IMR-90 (cell line): ENCODE measurements at regions not wholly inside any gene's neighbourhood (a gene's known extent, or its start where the extent isn't known, plus 50 kb on each side); places are given as distances from the start of the nearest gene placed in this dataset.

Experiments
- ATAC-seq: fragments of 200-7000 bp; cut with Tn5 transposase; 2 replicates; pipeline ENCODE4 v1.9.1; 2020; ENCODE audit warnings: low read depth, mild to moderate bottlenecking, moderate library complexity
- BruUV-seq: library from RNA; stranded (reverse); fragments of 400-500 nt; replicated peaks from 2 replicates; lab custom pipeline; 2021; lab: Mats Ljungman, UMichigan
- CTCF ChIA-PET: fragments of 300-600 bp; formaldehyde crosslinking; extraction: SDS; loops from one replicate; lab custom pipeline; 2021; ENCODE audit warnings: antibody characterized with exemption; lab: Yijun Ruan, JAX
- POLR2A ChIA-PET: fragments of 300-600 bp; sonication (Branson Sonifier 250); formaldehyde crosslinking; loops from one replicate; lab custom pipeline; 2022; ENCODE audit warnings: antibody characterized with exemption; ENCODE audit not compliant: unreplicated experiment; lab: Charles Lee
- DNase-seq: peaks from one replicate; pipeline ENCODE4 v3.0.0; 2013
- H2AFZ ChIP-seq: replicated peaks from 2 replicates; pipeline ENCODE3; 2013; ENCODE audit warnings: low read length, mild to moderate bottlenecking; ENCODE audit not compliant: poor library complexity
- H2AK5ac ChIP-seq: 2 replicates; pipeline ENCODE4 v1.6.1; 2013; ENCODE audit warnings: low read depth, low read length, inconsistent platforms
- H2AK9ac ChIP-seq: replicated peaks from 2 replicates; pipeline ENCODE3; 2013; ENCODE audit warnings: mild to moderate bottlenecking, low read depth, low read length, moderate library complexity; ENCODE audit not compliant: poor library complexity
- H2BK120ac ChIP-seq: 2 replicates; pipeline ENCODE4 v1.6.1; 2013; ENCODE audit warnings: low read depth, low read length, inconsistent platforms
- H2BK15ac ChIP-seq: 3 replicates; pipeline ENCODE4 v1.6.1; 2013; ENCODE audit warnings: low read depth, low read length, inconsistent platforms
- H2BK20ac ChIP-seq: 2 replicates; pipeline ENCODE4 v1.6.1; 2013; ENCODE audit warnings: low read depth, mild to moderate bottlenecking, inconsistent platforms, low read length, moderate library complexity
- H2BK5ac ChIP-seq: 2 replicates; pipeline ENCODE4 v1.6.1; 2013; ENCODE audit warnings: mild to moderate bottlenecking, low read depth, low read length, inconsistent platforms; ENCODE audit not compliant: poor library complexity, severe bottlenecking
- H3K14ac ChIP-seq: replicated peaks from 2 replicates; pipeline ENCODE4 v1.6.1; 2013; ENCODE audit warnings: low read depth, low read length, inconsistent platforms
- H3K18ac ChIP-seq: 2 replicates; pipeline ENCODE4 v1.6.1; 2013; ENCODE audit warnings: low read depth, low read length, control low read depth
- H3K23ac ChIP-seq: 2 replicates; pipeline ENCODE4 v1.6.1; 2013; ENCODE audit warnings: low read depth, low read length, inconsistent platforms
- H3K27ac ChIP-seq: 2 replicates; pipeline ENCODE4 v1.5.1; 2013; ENCODE audit warnings: mild to moderate bottlenecking, control low read depth, low read length; ENCODE audit not compliant: insufficient read depth
- H3K27me3 ChIP-seq: 2 replicates; pipeline ENCODE4 v1.6.1; 2013; ENCODE audit warnings: low read length; ENCODE audit not compliant: control insufficient read depth, insufficient read depth
- H3K36me3 ChIP-seq: 2 replicates; pipeline ENCODE4 v1.6.1; 2013; ENCODE audit warnings: low read length, mixed read lengths; ENCODE audit not compliant: control insufficient read depth, insufficient read depth
- H3K4ac ChIP-seq: 2 replicates; pipeline ENCODE4 v1.6.1; 2013; ENCODE audit warnings: low read depth, low read length, inconsistent platforms
- H3K4me1 ChIP-seq: 2 replicates; pipeline ENCODE4 v1.6.1; 2013; ENCODE audit warnings: low read length, mixed read lengths; ENCODE audit not compliant: control insufficient read depth, insufficient read depth
- H3K4me2 ChIP-seq: 2 replicates; pipeline ENCODE4 v1.6.1; 2013; ENCODE audit warnings: low read depth, mild to moderate bottlenecking, control low read depth, low read length, moderate library complexity
- H3K4me3 ChIP-seq: 2 replicates; pipeline ENCODE4 v1.5.1; 2013; ENCODE audit warnings: low read depth, mild to moderate bottlenecking, control low read depth, low read length, moderate library complexity; ENCODE audit not compliant: insufficient read depth
- H3K56ac ChIP-seq: 2 replicates; pipeline ENCODE4 v1.6.1; 2013; ENCODE audit warnings: low read length, inconsistent platforms; ENCODE audit not compliant: insufficient read depth; ENCODE audit errors: extremely low read depth
- H3K79me1 ChIP-seq, 2 experiments: 2 replicates each; pipeline ENCODE4 v1.6.1; 2013; ENCODE audit warnings: low read length in 2 of 2, inconsistent platforms in 1 of 2, low read depth in 1 of 2
- H3K9ac ChIP-seq: 2 replicates; pipeline ENCODE4 v1.6.1; 2013; ENCODE audit warnings: low read depth, low read length, control low read depth
- H3K9me1 ChIP-seq: 2 replicates; pipeline ENCODE4 v1.6.1; 2013; ENCODE audit warnings: low read length, inconsistent platforms; ENCODE audit not compliant: insufficient read depth
- H3K9me3 ChIP-seq: 2 replicates; pipeline ENCODE4 v1.6.1; 2013; ENCODE audit warnings: low read length; ENCODE audit not compliant: control insufficient read depth, insufficient read depth
- H4K20me1 ChIP-seq: 2 replicates; pipeline ENCODE4 v1.6.1; 2013; ENCODE audit warnings: low read length, inconsistent platforms; ENCODE audit not compliant: insufficient read depth
- H4K5ac ChIP-seq: 2 replicates; pipeline ENCODE4 v1.6.1; 2013; ENCODE audit warnings: mild to moderate bottlenecking, low read depth, low read length, control low read depth
- H4K8ac ChIP-seq, 2 experiments: 2 replicates each; pipeline ENCODE4 v1.6.1; 2013; ENCODE audit warnings: low read depth in 2 of 2, low read length in 2 of 2, control low read depth in 1 of 2, inconsistent platforms in 1 of 2
- H4K91ac ChIP-seq: 2 replicates; pipeline ENCODE4 v1.6.1; 2013; ENCODE audit warnings: low read depth, low read length, inconsistent platforms; ENCODE audit not compliant: insufficient read depth
- BHLHE40 ChIP-seq: fragments of 150-350 bp; IDR thresholded peaks from 2 replicates; pipeline ENCODE4 v1.6.1; 2016; ENCODE audit warnings: mild to moderate bottlenecking, low read depth, low read length
- CEBPB ChIP-seq: IDR thresholded peaks from 2 replicates; pipeline ENCODE4 v1.6.1; 2012; ENCODE audit warnings: low read depth, low read length, improper control_type of control experiment
- CHD1 ChIP-seq: IDR thresholded peaks from 2 replicates; pipeline ENCODE4 v1.6.1; 2012; ENCODE audit warnings: low read depth, low read length, improper control_type of control experiment
- ELK1 ChIP-seq: fragments of 150-350 bp; IDR thresholded peaks from 2 replicates; pipeline ENCODE4 v1.6.1; 2016; ENCODE audit warnings: low read depth, mild to moderate bottlenecking, low read length, moderate library complexity, borderline replicate concordance
- FOS ChIP-seq: fragments of 150-350 bp; IDR thresholded peaks from 2 replicates; pipeline ENCODE4 v1.6.1; 2016; ENCODE audit warnings: low read depth, low read length
- MAZ ChIP-seq: IDR thresholded peaks from 2 replicates; pipeline ENCODE4 v1.6.1; 2012; ENCODE audit warnings: low read depth, mild to moderate bottlenecking, low read length, improper control_type of control experiment, moderate library complexity, borderline replicate concordance
- POLR2A ChIP-seq: IDR thresholded peaks from 2 replicates; pipeline ENCODE4 v1.6.1; 2012; ENCODE audit warnings: mild to moderate bottlenecking, low read depth, low read length
- RAD21 ChIP-seq: IDR thresholded peaks from 2 replicates; pipeline ENCODE4 v1.6.1; 2012; ENCODE audit warnings: low read length, improper control_type of control experiment
- RFX5 ChIP-seq: IDR thresholded peaks from 2 replicates; pipeline ENCODE4 v1.8.0; 2012; ENCODE audit warnings: low read depth, mild to moderate bottlenecking, low read length, moderate library complexity
- SMC3 ChIP-seq: fragments of 150-350 bp; IDR thresholded peaks from 2 replicates; pipeline ENCODE4 v1.6.1; 2016; ENCODE audit warnings: low read depth, mild to moderate bottlenecking, antibody characterized with exemption, low read length, moderate library complexity
- USF2 ChIP-seq: fragments of 150-350 bp; IDR thresholded peaks from 2 replicates; pipeline ENCODE4 v1.6.1; 2017; ENCODE audit warnings: mild to moderate bottlenecking, antibody characterized with exemption, low read length, low read depth
- WGBS, 2 experiments: methylation state at CpG; one replicate each; pipeline versions ENCODE4 v1.1.5 to v1.1.7; 2013; ENCODE audit warnings: missing lambda C conversion rate in 2 of 2; ENCODE audit not compliant: insufficient read length in 1 of 2; ENCODE audit errors: extremely low coverage in 2 of 2; 5-methylcytosine and 5-hydroxymethylcytosine counted together
- dilution Hi-C: fragments of 300-500 bp; cut with HindIII; formaldehyde crosslinking; loops from one replicate; pipeline ENCODE4 v1.14.3; 2018; ENCODE audit warnings: low sequenced_read_pairs; ENCODE audit not compliant: unreplicated experiment
- in situ Hi-C: fragments of 300-500 bp; cut with MboI; formaldehyde crosslinking; loops from 3 replicates; pipeline ENCODE4 v1.14.3; 2019; ENCODE audit warnings: low sequenced_read_pairs, inconsistent platforms, mixed read lengths
- intact Hi-C: fragments of 100-400 bp; cut with micrococcal nuclease; formaldehyde crosslinking; loops from 2 replicates; pipeline ENCODE4 v1.10.0; 2022
- TF ChIP-seq, protein P1 (sequence below): conservative IDR thresholded peaks from 2 replicates; pipeline ENCODE4 v1.5.1; 2012; ENCODE audit warnings: mild to moderate bottlenecking, low read depth, low read length, improper control_type of control experiment

DNA sequence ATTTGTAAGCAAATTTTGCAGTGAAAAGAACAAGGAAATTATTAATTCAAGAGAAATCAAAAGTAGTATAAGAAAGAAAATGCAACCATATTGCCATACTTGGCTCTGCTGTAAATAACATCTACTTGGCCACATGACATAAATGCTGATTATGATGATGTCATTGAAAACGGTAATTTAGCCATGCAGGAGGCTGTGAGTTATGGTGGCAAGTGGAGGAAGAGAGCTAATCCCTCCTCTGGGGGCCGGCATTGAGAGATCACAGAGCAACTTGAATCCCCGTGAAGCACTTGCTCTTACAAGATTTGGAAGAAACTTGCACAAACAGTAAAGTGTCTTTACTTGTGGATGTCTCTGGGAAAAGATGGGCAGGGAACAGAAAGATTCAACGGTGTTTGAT lies 456.6 kb downstream of the PREX1 start:
- no peaks in the 10 kb centered on the region for H3K36me3 ChIP-seq
- no CpG with 5 or more reads among the region's 4 CpGs for WGBS, 2 experiments
- H3K9me1 ChIP-seq, result no peaks in the 10 kb centered on the region
- BruUV-seq, result no TSS peak
- no peak overlapping the region for H2BK15ac ChIP-seq
- no peak for ATAC-seq
- H3K56ac ChIP-seq, result no peak overlapping the region
- no peak overlapping the region for H2BK120ac ChIP-seq
- H3K23ac ChIP-seq, result no peak overlapping the region
- no peak overlapping the region for H3K18ac ChIP-seq
- H4K20me1 ChIP-seq, result no peaks in the 10 kb centered on the region
- no peak overlapping the region for H4K8ac ChIP-seq
- no peak overlapping the region for H3K4ac ChIP-seq
- dilution Hi-C loops, result no loop called here
- TF ChIP-seq MAZ (no peak), USF2 (no peak), FOS (no peak), ELK1 (no peak), RAD21 (no peak), BHLHE40 (no peak), POLR2A (no peak), RFX5 (no peak), CEBPB (no peak), CHD1 (no peak), SMC3 (no peak)
- TF ChIP-seq, protein P1, sequence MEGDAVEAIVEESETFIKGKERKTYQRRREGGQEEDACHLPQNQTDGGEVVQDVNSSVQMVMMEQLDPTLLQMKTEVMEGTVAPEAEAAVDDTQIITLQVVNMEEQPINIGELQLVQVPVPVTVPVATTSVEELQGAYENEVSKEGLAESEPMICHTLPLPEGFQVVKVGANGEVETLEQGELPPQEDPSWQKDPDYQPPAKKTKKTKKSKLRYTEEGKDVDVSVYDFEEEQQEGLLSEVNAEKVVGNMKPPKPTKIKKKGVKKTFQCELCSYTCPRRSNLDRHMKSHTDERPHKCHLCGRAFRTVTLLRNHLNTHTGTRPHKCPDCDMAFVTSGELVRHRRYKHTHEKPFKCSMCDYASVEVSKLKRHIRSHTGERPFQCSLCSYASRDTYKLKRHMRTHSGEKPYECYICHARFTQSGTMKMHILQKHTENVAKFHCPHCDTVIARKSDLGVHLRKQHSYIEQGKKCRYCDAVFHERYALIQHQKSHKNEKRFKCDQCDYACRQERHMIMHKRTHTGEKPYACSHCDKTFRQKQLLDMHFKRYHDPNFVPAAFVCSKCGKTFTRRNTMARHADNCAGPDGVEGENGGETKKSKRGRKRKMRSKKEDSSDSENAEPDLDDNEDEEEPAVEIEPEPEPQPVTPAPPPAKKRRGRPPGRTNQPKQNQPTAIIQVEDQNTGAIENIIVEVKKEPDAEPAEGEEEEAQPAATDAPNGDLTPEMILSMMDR, result no peak
- no peak overlapping the region for H3K4me2 ChIP-seq
- no peak for DNase-seq
- no peaks in the 10 kb centered on the region for H3K4me1 ChIP-seq
- H2AK5ac ChIP-seq, result no peak overlapping the region
- H2BK20ac ChIP-seq, result no peak overlapping the region
- intact Hi-C loops, result no loop called here
- no peak overlapping the region for H4K91ac ChIP-seq
- no peak overlapping the region for H3K27ac ChIP-seq
- ChIA-PET CTCF (no interaction called here), POLR2A (no interaction called here)
- H3K14ac ChIP-seq, result no peak overlapping the region
- in situ Hi-C loops, result no loop called here
- no peaks in the 10 kb centered on the region for H3K79me1 ChIP-seq
- H2BK5ac ChIP-seq, result no peak overlapping the region
- H2AFZ ChIP-seq, result no peak overlapping the region
- no peak overlapping the region for H2AK9ac ChIP-seq
- peaks cover 2% of the 10 kb centered on the region; the same call in 1 of the 2 replicates for H3K9me3 ChIP-seq
- no peak overlapping the region for H4K5ac ChIP-seq
- H3K27me3 ChIP-seq, result peaks cover 4% of the 10 kb centered on the region; the same call in 1 of the 2 replicates
- H3K9ac ChIP-seq, result no peak overlapping the region
- H3K4me3 ChIP-seq, result no peak overlapping the region
